ENCODE measurements at regions not wholly inside any gene's neighbourhood (a gene's known extent, or its start where the extent isn't known, plus 50 kb on each side); places are given as distances from the start of the nearest gene placed in this dataset.

- WGBS, 2 experiments (ENCODE audit: insufficient coverage in 1 of 2, insufficient read length in 1 of 2) = 86 to 90% methylated on average over 6 to 12 of the region's 12 CpGs
- Mint-ChIP-seq H3K27me3 (ENCODE audit: insufficient read depth) (no peaks in the 10 kb centered on the region), H3K9me3 (no peaks in the 10 kb centered on the region), H3K27ac (no peak overlapping the region), H3K4me1 (peaks cover 7% of the 10 kb centered on the region), H3K36me3 (ENCODE audit: low read depth) (no peaks in the 10 kb centered on the region), H3K4me3 (no peak overlapping the region)
- no peak for DNase-seq
- Histone ChIP-seq H3K36me3 (ENCODE audit: control insufficient read depth, insufficient read depth, low read length) (no peaks in the 10 kb centered on the region), H3K4me3 (ENCODE audit: low read length) (no peak overlapping the region), H3K4me1 (ENCODE audit: control insufficient read depth, insufficient read depth, low read length) (no peaks in the 10 kb centered on the region), H3K27me3 (ENCODE audit: control insufficient read depth, insufficient read depth, low read length, poor library complexity, severe bottlenecking) (no peaks in the 10 kb centered on the region), H3K9ac (ENCODE audit: extremely low read depth, low read length, poor library complexity, severe bottlenecking) (no peak overlapping the region), H3K27ac (ENCODE audit: low read depth, low read length) (no peak overlapping the region), H3K9me3 (ENCODE audit: control insufficient read depth, low read length) (no peaks in the 10 kb centered on the region)
- TF ChIP-seq CTCF (conservative IDR thresholded peaks at IDR 0.05) = no peak
Observed at GRCh38 chr1:208496467-208497371, 252.5 kb upstream of the PLXNA2 start.

GRCh38 chr1:208497866-208498541 lies 253.8 kb upstream of the PLXNA2 start:
- H3K27ac ChIP-seq (ENCODE audit: low read depth, low read length) = no peak overlapping the region
- no peak overlapping the region for H3K4me3 ChIP-seq (ENCODE audit: low read length)
- no peaks in the 10 kb centered on the region for H3K4me1 ChIP-seq (ENCODE audit: control insufficient read depth, insufficient read depth, low read length)
- no peaks in the 10 kb centered on the region for H3K27me3 ChIP-seq (ENCODE audit: control insufficient read depth, insufficient read depth, low read length, poor library complexity, severe bottlenecking)
- TF ChIP-seq CTCF (conservative IDR thresholded peaks at IDR 0.05) = no peak
- H3K4me1 Mint-ChIP-seq = peaks cover 7% of the 10 kb centered on the region
- H3K9me3 ChIP-seq (ENCODE audit: control insufficient read depth, low read length) = no peaks in the 10 kb centered on the region
- no peak for DNase-seq
- no peaks in the 10 kb centered on the region for H3K9me3 Mint-ChIP-seq
- no peaks in the 10 kb centered on the region for H3K36me3 Mint-ChIP-seq (ENCODE audit: low read depth)
- no peaks in the 10 kb centered on the region for H3K27me3 Mint-ChIP-seq (ENCODE audit: insufficient read depth)
- no peak overlapping the region for H3K4me3 Mint-ChIP-seq
- no peak overlapping the region for H3K27ac Mint-ChIP-seq
- no peak overlapping the region for H3K9ac ChIP-seq (ENCODE audit: extremely low read depth, low read length, poor library complexity, severe bottlenecking)
- H3K36me3 ChIP-seq (ENCODE audit: control insufficient read depth, insufficient read depth, low read length) = no peaks in the 10 kb centered on the region
- 96 to 98% methylated on average over 2 to 4 of the region's 4 CpGs for WGBS, 2 experiments (ENCODE audit: insufficient coverage in 1 of 2, insufficient read length in 1 of 2)

GRCh38 chr1:208499026-208499425 lies 254.8 kb upstream of the PLXNA2 start:
- Histone ChIP-seq H3K27ac (ENCODE audit: low read depth, low read length) (no peak overlapping the region), H3K27me3 (ENCODE audit: control insufficient read depth, insufficient read depth, low read length, poor library complexity, severe bottlenecking) (no peaks in the 10 kb centered on the region), H3K4me3 (ENCODE audit: low read length) (no peak overlapping the region), H3K9me3 (ENCODE audit: control insufficient read depth, low read length) (no peaks in the 10 kb centered on the region), H3K36me3 (ENCODE audit: control insufficient read depth, insufficient read depth, low read length) (no peaks in the 10 kb centered on the region), H3K9ac (ENCODE audit: extremely low read depth, low read length, poor library complexity, severe bottlenecking) (no peak overlapping the region), H3K4me1 (ENCODE audit: control insufficient read depth, insufficient read depth, low read length) (no peaks in the 10 kb centered on the region)
- Mint-ChIP-seq H3K4me3 (no peak overlapping the region), H3K4me1 (peaks cover 7% of the 10 kb centered on the region), H3K27ac (no peak overlapping the region), H3K36me3 (ENCODE audit: low read depth) (no peaks in the 10 kb centered on the region), H3K9me3 (no peaks in the 10 kb centered on the region), H3K27me3 (ENCODE audit: insufficient read depth) (no peaks in the 10 kb centered on the region)
- WGBS, 2 experiments (ENCODE audit: insufficient coverage in 1 of 2, insufficient read length in 1 of 2) = 96% methylated on average over 2 of the region's 3 CpGs; no CpG with 5 or more reads in 1 of the 2 experiments
- no peak for DNase-seq
- TF ChIP-seq CTCF (conservative IDR thresholded peaks at IDR 0.05) = no peak

Measured in endodermal cell (in vitro differentiated cells).